ENCODE measurements at regions not wholly inside any gene's neighbourhood (a gene's known extent, or its start where the extent isn't known, plus 50 kb on each side); places are given as distances from the start of the nearest gene placed in this dataset.

GRCh38 chr7:142657376-142657775, 91.9 kb upstream of the PRSS1 start:
- Histone ChIP-seq H3K4me3 (no peak overlapping the region), H3K9me3 (no peaks in the 10 kb centered on the region), H3K27me3 (no peaks in the 10 kb centered on the region), H3K27ac (no peak overlapping the region), H3K4me1 (no peaks in the 10 kb centered on the region), H3K36me3 (no peaks in the 10 kb centered on the region)
- intact Hi-C loops (cut with DNase I; ENCODE audit: low total_unique reads), result no loop called here
- in situ Hi-C loops (cut with MboI; ENCODE audit: low pct_ligation_motif_present in 1 of 4, low pct_unique_long_range_greater_than_20kb in 1 of 4, low sequenced_read_pairs in 3 of 4), result no loop called here
- 61% methylated on average over 1 of the region's 1 CpG; no CpG with 5 or more reads in 1 of the 2 donors for WGBS, 2 donors (ENCODE audit: low coverage in 1 of 2)
- DNase-seq, result no peak
- TF ChIP-seq EP300 (IDR thresholded peaks at IDR 0.05; ENCODE audit: low read depth) (no peak), POLR2AphosphoS5 (IDR thresholded peaks at IDR 0.05) (no peak)
- TF ChIP-seq, protein P1, sequence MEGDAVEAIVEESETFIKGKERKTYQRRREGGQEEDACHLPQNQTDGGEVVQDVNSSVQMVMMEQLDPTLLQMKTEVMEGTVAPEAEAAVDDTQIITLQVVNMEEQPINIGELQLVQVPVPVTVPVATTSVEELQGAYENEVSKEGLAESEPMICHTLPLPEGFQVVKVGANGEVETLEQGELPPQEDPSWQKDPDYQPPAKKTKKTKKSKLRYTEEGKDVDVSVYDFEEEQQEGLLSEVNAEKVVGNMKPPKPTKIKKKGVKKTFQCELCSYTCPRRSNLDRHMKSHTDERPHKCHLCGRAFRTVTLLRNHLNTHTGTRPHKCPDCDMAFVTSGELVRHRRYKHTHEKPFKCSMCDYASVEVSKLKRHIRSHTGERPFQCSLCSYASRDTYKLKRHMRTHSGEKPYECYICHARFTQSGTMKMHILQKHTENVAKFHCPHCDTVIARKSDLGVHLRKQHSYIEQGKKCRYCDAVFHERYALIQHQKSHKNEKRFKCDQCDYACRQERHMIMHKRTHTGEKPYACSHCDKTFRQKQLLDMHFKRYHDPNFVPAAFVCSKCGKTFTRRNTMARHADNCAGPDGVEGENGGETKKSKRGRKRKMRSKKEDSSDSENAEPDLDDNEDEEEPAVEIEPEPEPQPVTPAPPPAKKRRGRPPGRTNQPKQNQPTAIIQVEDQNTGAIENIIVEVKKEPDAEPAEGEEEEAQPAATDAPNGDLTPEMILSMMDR (IDR thresholded peaks at IDR 0.05), result no peak

- intact Hi-C loops (cut with DNase I; ENCODE audit: low total_unique reads), result no loop called here
- in situ Hi-C loops (cut with MboI; ENCODE audit: low pct_ligation_motif_present in 1 of 4, low pct_unique_long_range_greater_than_20kb in 1 of 4, low sequenced_read_pairs in 3 of 4), result no loop called here
Observed at GRCh38 chr7:142654398-142654797, 94.9 kb upstream of the PRSS1 start.

GRCh38 chr7:142647749-142648148, 101.5 kb upstream of the PRSS1 start:
- H3K36me3 ChIP-seq, result no peaks in the 10 kb centered on the region
- intact Hi-C loops (cut with DNase I; ENCODE audit: low total_unique reads), result no loop called here
- H3K27me3 ChIP-seq, result peaks cover 26% of the 10 kb centered on the region
- H3K27ac ChIP-seq, result no peak overlapping the region
- no peak for DNase-seq
- no peaks in the 10 kb centered on the region for H3K9me3 ChIP-seq
- in situ Hi-C loops (cut with MboI; ENCODE audit: low pct_ligation_motif_present in 1 of 4, low pct_unique_long_range_greater_than_20kb in 1 of 4, low sequenced_read_pairs in 3 of 4), result loop anchor here in 2 of 4 donors (25.0 kb wide), 2 partner anchors 140 to 565 kb away; partner anchors contain the start of gene TAS2R40 (in 1 of the 2)
- WGBS, 2 donors (ENCODE audit: low coverage in 1 of 2), result 75 to 88% methylated on average over 1 of the region's 1 CpG
- no peaks in the 10 kb centered on the region for H3K4me1 ChIP-seq
- TF ChIP-seq, protein P1 (IDR thresholded peaks at IDR 0.05), result no peak
- TF ChIP-seq EP300 (IDR thresholded peaks at IDR 0.05; ENCODE audit: low read depth) (no peak), POLR2AphosphoS5 (IDR thresholded peaks at IDR 0.05) (no peak), POLR2A (IDR thresholded peaks at IDR 0.05) (no peak)
- no peak overlapping the region for H3K4me3 ChIP-seq

More at GRCh38 chr7:142654398-142654797, 94.9 kb upstream of the PRSS1 start:
- 35 to 70% methylated on average over 2 to 5 of the region's 5 CpGs for WGBS, 2 donors (ENCODE audit: low coverage in 1 of 2)
- H3K4me3 ChIP-seq, result no peak overlapping the region
- H3K27ac ChIP-seq, result no peak overlapping the region
- H3K36me3 ChIP-seq, result no peaks in the 10 kb centered on the region
- no peaks in the 10 kb centered on the region for H3K27me3 ChIP-seq
- no peak for DNase-seq
- no peak for TF ChIP-seq EP300 (IDR thresholded peaks at IDR 0.05; ENCODE audit: low read depth)
- TF ChIP-seq POLR2A (IDR thresholded peaks at IDR 0.05), result no peak
- TF ChIP-seq, protein P1 (IDR thresholded peaks at IDR 0.05), result no peak
- TF ChIP-seq POLR2AphosphoS5 (IDR thresholded peaks at IDR 0.05), result no peak
- no peaks in the 10 kb centered on the region for H3K4me1 ChIP-seq
- no peaks in the 10 kb centered on the region for H3K9me3 ChIP-seq

DNA sequence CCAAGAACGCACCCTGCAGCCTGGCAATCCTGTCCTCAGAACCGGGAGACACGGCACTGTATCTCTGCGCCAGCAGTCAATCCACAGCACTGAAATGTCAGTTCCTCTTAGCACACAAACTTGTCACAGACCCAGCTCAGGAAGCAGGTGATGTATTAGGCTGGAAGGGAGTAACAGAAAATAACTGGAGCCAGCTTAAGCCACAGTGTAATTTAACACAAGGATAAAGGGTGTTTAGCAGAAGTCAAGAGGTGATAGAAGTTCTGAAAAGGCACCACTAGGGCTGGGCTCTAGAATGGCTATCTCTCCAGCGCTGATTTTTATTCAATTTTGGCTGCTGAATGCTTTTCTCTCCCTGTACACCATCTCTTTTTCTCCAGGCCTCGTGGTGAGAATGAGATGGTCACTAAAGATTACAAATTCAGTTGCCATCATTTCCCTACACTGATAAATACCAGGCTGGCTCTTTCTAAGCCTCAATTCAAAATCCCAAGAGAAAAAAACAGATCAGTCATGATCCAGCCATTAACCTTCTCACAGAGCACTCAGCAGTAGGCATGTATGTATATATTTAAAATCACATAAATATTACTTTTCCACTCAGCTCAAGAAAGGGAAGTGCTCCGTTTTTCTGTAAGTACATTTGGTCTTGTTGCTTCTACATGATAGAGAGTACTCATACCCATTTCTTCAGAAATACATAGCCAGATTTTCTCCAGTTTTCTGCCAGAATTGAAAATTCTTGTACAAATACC, 102.7 kb upstream of the PRSS1 start:
- Histone ChIP-seq H3K4me1 (no peaks in the 10 kb centered on the region), H3K36me3 (no peaks in the 10 kb centered on the region), H3K9me3 (no peaks in the 10 kb centered on the region), H3K27me3 (peaks cover 28% of the 10 kb centered on the region), H3K4me3 (no peak overlapping the region), H3K27ac (no peak overlapping the region)
- TF ChIP-seq POLR2AphosphoS5 (IDR thresholded peaks at IDR 0.05), result no peak
- TF ChIP-seq, protein P1 (IDR thresholded peaks at IDR 0.05), result no peak
- no peak for TF ChIP-seq POLR2A (IDR thresholded peaks at IDR 0.05)
- TF ChIP-seq EP300 (IDR thresholded peaks at IDR 0.05; ENCODE audit: low read depth), result no peak
- no peak for DNase-seq
- in situ Hi-C loops (cut with MboI; ENCODE audit: low pct_ligation_motif_present in 1 of 4, low pct_unique_long_range_greater_than_20kb in 1 of 4, low sequenced_read_pairs in 3 of 4) (loop anchor here in 2 of 4 donors (25.0 kb wide), 2 partner anchors 141 to 566 kb away; partner anchors contain the start of gene TAS2R40 (in 1 of the 2)), intact Hi-C loops (cut with DNase I; ENCODE audit: low total_unique reads) (no loop called here)
- 50 to 58% methylated on average over 3 to 7 of the region's 7 CpGs for WGBS, 2 donors (ENCODE audit: low coverage in 1 of 2)
